Bronchial epithelial cell (primary cell): ENCODE measurements at regions not wholly inside any gene's neighbourhood (a gene's known extent, or its start where the extent isn't known, plus 50 kb on each side); places are given as distances from the start of the nearest gene placed in this dataset.

Experiments
- DNase-seq: peaks from one replicate; pipeline ENCODE4 v3.0.0-alpha.2; 2010; ENCODE audit warnings: low read depth
- FAIRE-seq: peaks from 2 replicates; lab custom pipeline; 2011; peaks lifted over from hg19 to GRCh38; lab: Jason Lieb, UNC
- H3K27me3 ChIP-seq: 2 replicates; pipeline ENCODE4 v1.5.1; 2011; ENCODE audit warnings: low read length; ENCODE audit not compliant: control insufficient read depth, insufficient read depth
- H3K36me3 ChIP-seq: 2 replicates; pipeline ENCODE4 v1.5.1; 2011; ENCODE audit warnings: low read length; ENCODE audit not compliant: control insufficient read depth, insufficient read depth
- H3K4me3 ChIP-seq: 2 replicates; pipeline ENCODE4 v1.5.1; 2011; ENCODE audit warnings: mild to moderate bottlenecking, low read depth, low read length, control low read depth
- CTCF ChIP-seq: IDR thresholded peaks from 2 replicates; pipeline ENCODE4 v1.5.1; 2011; ENCODE audit warnings: mild to moderate bottlenecking, moderate library complexity, low read length, control low read depth, inconsistent platforms; ENCODE audit not compliant: insufficient read depth, severe bottlenecking

DNA sequence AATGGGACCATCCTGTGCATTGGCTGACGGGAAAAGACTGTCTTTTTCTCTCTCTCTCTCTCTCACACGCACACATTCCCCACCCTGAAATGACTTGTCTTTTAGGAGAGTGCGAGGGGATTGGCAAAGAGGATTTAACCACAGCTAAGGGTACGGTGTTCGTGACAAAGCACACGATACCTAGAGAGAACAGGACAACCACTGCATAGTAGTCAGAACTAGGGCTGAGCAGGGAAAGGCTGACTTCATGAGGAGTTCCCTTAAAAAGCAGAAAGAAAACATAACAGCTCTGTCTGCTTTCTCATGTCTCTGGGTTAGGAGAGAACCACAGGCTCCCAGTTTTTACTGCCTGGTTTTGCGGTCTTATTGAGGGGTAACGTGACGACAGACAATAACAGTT, 742.8 kb upstream of the SOX9 start:
- TF ChIP-seq CTCF, result no peak
- H3K36me3 ChIP-seq, result no peaks in the 10 kb centered on the region
- H3K4me3 ChIP-seq, result no peak overlapping the region
- DNase-seq (no peak), FAIRE-seq (no peak)
- H3K27me3 ChIP-seq, result no peaks in the 10 kb centered on the region

GRCh38 chr17:71378741-71379140, 742.1 kb upstream of the SOX9 start:
- no peak for TF ChIP-seq CTCF
- H3K36me3 ChIP-seq, result no peaks in the 10 kb centered on the region
- H3K27me3 ChIP-seq, result no peaks in the 10 kb centered on the region
- FAIRE-seq, result no peak
- DNase-seq, result no peak
- H3K4me3 ChIP-seq, result no peak overlapping the region

DNA sequence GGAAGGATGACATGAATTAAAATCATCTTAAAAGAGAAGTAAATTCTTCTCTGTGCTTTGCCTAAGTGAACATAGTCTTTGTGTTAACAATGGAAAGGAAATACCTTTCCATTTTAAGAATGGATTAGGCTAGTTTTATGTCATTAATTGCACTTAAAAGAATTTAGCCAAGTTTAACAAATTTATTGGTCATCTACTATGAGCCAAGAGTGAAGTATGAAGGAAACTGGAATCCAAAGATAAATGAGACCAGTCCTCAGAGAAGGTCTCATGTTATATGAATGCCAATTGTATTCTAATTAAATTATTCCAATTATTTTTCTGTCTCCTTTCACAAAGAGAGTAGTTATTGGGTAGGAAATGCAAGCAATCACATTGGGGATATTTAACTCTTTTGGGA, 741.3 kb upstream of the SOX9 start:
- no peaks in the 10 kb centered on the region for H3K27me3 ChIP-seq
- no peak for FAIRE-seq
- TF ChIP-seq CTCF, result no peak
- no peak for DNase-seq
- H3K36me3 ChIP-seq, result no peaks in the 10 kb centered on the region
- no peak overlapping the region for H3K4me3 ChIP-seq

GRCh38 chr17:71380535-71380934, 740.3 kb upstream of the SOX9 start:
- no peak for DNase-seq
- no peak for TF ChIP-seq CTCF
- H3K27me3 ChIP-seq, result no peaks in the 10 kb centered on the region
- H3K36me3 ChIP-seq, result no peaks in the 10 kb centered on the region
- H3K4me3 ChIP-seq, result no peak overlapping the region
- no peak for FAIRE-seq

DNA sequence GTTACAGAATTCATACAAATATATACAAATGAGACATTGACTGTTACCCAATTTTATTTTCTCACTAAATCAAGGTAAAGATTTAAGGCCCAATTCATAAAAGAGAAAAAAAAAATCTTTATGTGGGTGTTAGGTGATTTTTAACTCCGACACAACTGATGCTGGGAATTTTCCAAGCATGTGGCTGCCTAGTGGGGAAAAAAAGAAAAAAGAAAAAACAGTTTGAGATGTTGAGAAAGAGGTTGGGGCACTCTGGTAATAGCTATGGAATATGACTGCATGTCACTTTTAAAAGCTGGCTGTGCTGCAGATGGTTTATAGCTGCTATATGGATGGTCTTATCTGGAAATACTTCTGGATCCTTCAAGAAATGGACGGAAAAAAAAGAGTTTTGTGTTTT, 739.9 kb upstream of the SOX9 start:
- FAIRE-seq (no peak), DNase-seq (no peak)
- no peak for TF ChIP-seq CTCF
- no peaks in the 10 kb centered on the region for H3K36me3 ChIP-seq
- no peak overlapping the region for H3K4me3 ChIP-seq
- no peaks in the 10 kb centered on the region for H3K27me3 ChIP-seq

DNA sequence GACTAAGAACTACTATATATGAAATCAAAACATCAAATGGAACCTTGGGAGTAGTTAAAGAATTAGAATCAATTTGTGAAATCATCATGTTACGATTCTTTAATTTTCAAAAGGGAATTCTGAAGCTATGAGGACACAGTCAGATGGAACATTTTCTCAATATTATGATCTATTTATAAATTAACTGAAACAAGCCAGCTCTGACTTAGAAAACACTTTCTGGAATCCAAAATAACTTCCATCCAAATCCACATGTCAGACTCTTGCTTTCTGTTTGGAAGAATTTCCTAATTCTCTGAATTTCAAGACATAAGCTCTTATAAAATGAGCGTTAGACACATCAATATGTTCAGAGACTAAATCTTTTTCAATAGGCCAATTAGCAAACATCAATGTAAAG, 737.7 kb upstream of the SOX9 start:
- no peak for TF ChIP-seq CTCF
- no peak for FAIRE-seq

More for the DNA sequence above, 737.7 kb upstream of the SOX9 start:
- no peaks in the 10 kb centered on the region for H3K36me3 ChIP-seq
- no peaks in the 10 kb centered on the region for H3K27me3 ChIP-seq
- no peak for DNase-seq
- no peak overlapping the region for H3K4me3 ChIP-seq
